HAP-1 (cell line): ENCODE measurements at regions not wholly inside any gene's neighbourhood (a gene's known extent, or its start where the extent isn't known, plus 50 kb on each side); places are given as distances from the start of the nearest gene placed in this dataset.

Experiments
- DNase-seq, 2 experiments: peaks; one replicate each; pipeline ENCODE4 v3.0.0-alpha.2; 2016 to 2020; ENCODE audit warnings: low spot score in 2 of 2
- H3K27me3 ChIP-seq: fragments of 250-450 bp; sonication (Bioruptor Pico); 2 replicates; pipeline ENCODE4 v1.5.1; 2020; ENCODE audit warnings: low read depth, mild to moderate bottlenecking, moderate library complexity
- H3K36me3 ChIP-seq: fragments of 250-450 bp; sonication (Bioruptor Pico); replicated peaks from 2 replicates; pipeline ENCODE4 v1.5.1; 2020; ENCODE audit warnings: mild to moderate bottlenecking
- H3K4me1 ChIP-seq: fragments of 250-450 bp; sonication (Bioruptor Pico); 2 replicates; pipeline ENCODE4 v1.5.1; 2020; ENCODE audit warnings: mild to moderate bottlenecking
- H3K4me3 ChIP-seq: fragments of 250-450 bp; sonication (Bioruptor Pico); 2 replicates; pipeline ENCODE4 v1.5.1; 2020; ENCODE audit warnings: mild to moderate bottlenecking, moderate library complexity
- H3K9me3 ChIP-seq: fragments of 250-450 bp; sonication (Bioruptor Pico); 2 replicates; pipeline ENCODE4 v1.5.1; 2020; ENCODE audit warnings: mild to moderate bottlenecking, moderate library complexity
- in situ Hi-C: fragments of 300-500 bp; cut with MboI; formaldehyde crosslinking; loops from 3 replicates; pipeline ENCODE4 v1.14.3; 2020; ENCODE audit warnings: low sequenced_read_pairs, inconsistent platforms, mixed read lengths

DNA sequence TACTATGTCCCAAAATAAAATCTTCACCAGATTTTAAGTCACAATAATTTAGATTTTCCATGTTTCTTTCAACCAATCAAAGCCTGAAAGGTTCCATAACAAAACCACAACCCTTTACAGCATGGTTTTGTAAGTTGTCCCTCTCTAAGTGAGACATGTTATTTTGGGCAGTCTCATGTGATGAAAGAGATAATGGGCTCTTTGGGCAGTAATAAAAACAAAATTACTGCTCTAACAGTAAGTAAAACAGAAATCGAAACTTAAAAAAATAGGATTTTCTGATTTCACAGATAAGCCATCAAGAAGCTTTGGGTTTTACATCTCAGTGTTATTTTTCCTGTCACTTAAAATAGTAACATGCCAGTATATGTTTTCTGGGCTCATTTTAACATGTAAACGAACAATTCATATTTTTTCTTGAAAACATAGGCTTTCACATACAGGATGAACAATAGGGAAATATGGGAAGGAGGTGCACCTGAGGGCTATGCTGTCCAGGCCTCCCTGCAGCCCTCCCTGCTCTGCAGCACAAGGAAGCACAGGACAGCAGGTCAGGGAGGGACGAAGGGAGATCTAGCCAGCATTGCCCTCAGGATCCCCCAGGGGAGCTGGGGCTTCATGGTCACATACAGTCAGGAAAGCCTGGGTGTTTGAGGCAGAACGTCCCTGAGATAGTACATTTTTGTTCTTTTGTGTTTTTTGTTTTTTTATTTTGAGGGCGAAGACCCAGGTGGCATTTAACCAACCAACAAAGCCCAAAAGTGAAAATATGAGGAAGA, 157.4 kb downstream of the SHOX2 start:
- no peak overlapping the region for H3K4me3 ChIP-seq
- no peaks in the 10 kb centered on the region for H3K36me3 ChIP-seq
- H3K27me3 ChIP-seq: peaks cover 3% of the 10 kb centered on the region; the same call in 1 of the 2 replicates
- H3K9me3 ChIP-seq: no peaks in the 10 kb centered on the region
- H3K4me1 ChIP-seq: no peaks in the 10 kb centered on the region
- in situ Hi-C loops: no loop called here
- DNase-seq: no peak

- no peaks in the 10 kb centered on the region for H3K4me1 ChIP-seq
- in situ Hi-C loops: no loop called here
- no peaks in the 10 kb centered on the region; the same call in none of the 2 replicates for H3K27me3 ChIP-seq
- no peak for DNase-seq
- no peak overlapping the region for H3K4me3 ChIP-seq
- no peaks in the 10 kb centered on the region for H3K36me3 ChIP-seq
- H3K9me3 ChIP-seq: no peaks in the 10 kb centered on the region
Observed at GRCh38 chr3:157939166-157939565, 167.1 kb downstream of the SHOX2 start.

DNA sequence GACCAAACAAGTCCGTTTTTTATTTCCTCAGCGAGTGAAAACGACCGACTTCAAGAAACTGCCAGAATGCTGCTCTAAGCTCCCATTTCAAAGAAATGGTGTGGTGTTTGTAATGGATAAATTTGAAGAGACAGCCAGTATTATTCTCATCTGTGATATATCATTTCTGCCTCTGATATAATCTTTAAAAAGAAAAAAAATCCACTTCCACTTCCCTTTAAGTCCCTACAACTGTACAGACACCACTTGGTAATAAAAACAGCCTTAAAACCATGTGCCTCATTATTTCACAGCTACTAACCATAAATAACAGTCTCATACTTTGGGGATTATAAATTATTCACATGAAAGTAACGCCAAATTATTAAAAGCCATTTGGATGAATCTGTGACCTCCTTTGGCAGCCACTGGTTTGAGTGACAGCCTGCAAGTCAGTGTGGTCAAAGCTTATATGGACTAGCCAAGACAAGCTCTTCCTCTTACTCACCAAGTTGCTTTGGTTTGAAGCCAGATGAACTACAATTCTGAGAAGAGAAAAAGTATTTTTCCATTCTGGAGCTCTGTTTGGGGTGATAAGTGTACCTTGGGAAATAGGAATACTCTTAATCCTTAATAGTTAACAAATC, 168.0 kb downstream of the SHOX2 start:
- Histone ChIP-seq H3K27me3 (no peaks in the 10 kb centered on the region; the same call in none of the 2 replicates), H3K36me3 (no peaks in the 10 kb centered on the region), H3K4me1 (no peaks in the 10 kb centered on the region), H3K4me3 (no peak overlapping the region), H3K9me3 (no peaks in the 10 kb centered on the region)
- DNase-seq: no peak
- in situ Hi-C loops: no loop called here

- H3K4me3 ChIP-seq: no peak overlapping the region
- in situ Hi-C loops: no loop called here
- H3K9me3 ChIP-seq: no peaks in the 10 kb centered on the region
- H3K4me1 ChIP-seq: no peaks in the 10 kb centered on the region
- H3K27me3 ChIP-seq: no peaks in the 10 kb centered on the region; the same call in 1 of the 2 replicates
- no peaks in the 10 kb centered on the region for H3K36me3 ChIP-seq
- DNase-seq: no peak
Observed at GRCh38 chr3:157931517-157931916, 174.7 kb downstream of the SHOX2 start.

- in situ Hi-C loops: no loop called here
- Histone ChIP-seq H3K9me3 (no peaks in the 10 kb centered on the region), H3K4me3 (no peak overlapping the region), H3K27me3 (no peaks in the 10 kb centered on the region; the same call in 1 of the 2 replicates), H3K36me3 (no peaks in the 10 kb centered on the region), H3K4me1 (no peaks in the 10 kb centered on the region)
- no peak for DNase-seq
Observed at GRCh38 chr3:157930000-157930780, 176.0 kb downstream of the SHOX2 start.

GRCh38 chr3:157926822-157927221, 179.4 kb downstream of the SHOX2 start:
- Histone ChIP-seq H3K9me3 (no peaks in the 10 kb centered on the region), H3K4me1 (no peaks in the 10 kb centered on the region), H3K4me3 (no peak overlapping the region), H3K27me3 (peaks cover 4% of the 10 kb centered on the region; the same call in 1 of the 2 replicates), H3K36me3 (no peaks in the 10 kb centered on the region)
- no peak for DNase-seq
- in situ Hi-C loops: no loop called here

DNA sequence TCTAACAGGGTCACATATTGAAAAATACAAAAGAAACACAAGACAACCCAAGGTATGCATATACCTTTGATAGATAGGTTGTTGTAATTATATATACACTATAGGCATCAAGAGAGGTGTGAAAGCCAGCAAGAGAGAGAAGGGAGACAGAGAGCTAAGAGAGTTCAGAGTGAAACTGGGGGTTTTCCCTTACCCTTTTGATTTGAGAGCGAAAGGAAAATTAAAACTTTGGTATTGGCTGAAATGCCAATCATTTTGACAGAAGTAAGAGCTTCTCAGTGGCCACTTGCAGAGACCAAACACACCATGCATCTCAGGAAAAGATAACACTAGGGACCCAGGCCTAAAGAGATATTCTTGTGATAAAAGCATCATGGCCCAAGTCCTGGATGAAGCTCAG, 183.6 kb downstream of the SHOX2 start:
- Histone ChIP-seq H3K4me3 (no peak overlapping the region), H3K4me1 (no peaks in the 10 kb centered on the region), H3K27me3 (peaks cover 26% of the 10 kb centered on the region), H3K36me3 (no peaks in the 10 kb centered on the region), H3K9me3 (no peaks in the 10 kb centered on the region)
- in situ Hi-C loops: no loop called here
- no peak for DNase-seq

DNA sequence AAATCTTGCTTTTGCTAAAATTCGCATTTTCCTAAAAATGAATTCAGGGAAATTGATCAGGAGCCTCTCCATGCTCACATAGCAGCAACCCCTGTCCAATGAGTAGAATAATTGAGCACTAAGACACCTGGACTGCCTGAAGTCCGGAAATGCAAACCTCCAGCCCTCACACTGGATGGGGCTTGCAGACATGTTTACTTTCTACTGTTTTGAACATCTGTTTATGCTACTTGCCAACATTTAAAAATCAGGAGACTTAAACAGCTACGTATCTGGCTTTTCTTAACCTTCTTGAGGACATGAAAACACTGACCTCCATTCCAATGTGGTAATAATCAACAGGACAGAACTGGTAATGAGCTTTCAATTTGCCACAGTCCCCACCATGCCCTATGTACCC, 184.4 kb downstream of the SHOX2 start:
- Histone ChIP-seq H3K36me3 (no peaks in the 10 kb centered on the region), H3K27me3 (peaks cover 26% of the 10 kb centered on the region), H3K4me1 (no peaks in the 10 kb centered on the region), H3K4me3 (no peak overlapping the region), H3K9me3 (no peaks in the 10 kb centered on the region)
- in situ Hi-C loops: no loop called here
- DNase-seq: no peak

- H3K9me3 ChIP-seq: no peaks in the 10 kb centered on the region
- H3K36me3 ChIP-seq: no peaks in the 10 kb centered on the region
- no peak overlapping the region for H3K4me3 ChIP-seq
- no peaks in the 10 kb centered on the region for H3K4me1 ChIP-seq
- in situ Hi-C loops: no loop called here
- H3K27me3 ChIP-seq: peaks cover 26% of the 10 kb centered on the region
- DNase-seq: no peak
Observed at GRCh38 chr3:157920822-157921700, 185.2 kb downstream of the SHOX2 start.

GRCh38 chr3:157919319-157919887, 186.8 kb downstream of the SHOX2 start:
- Histone ChIP-seq H3K4me3 (no peak overlapping the region), H3K4me1 (no peaks in the 10 kb centered on the region), H3K9me3 (no peaks in the 10 kb centered on the region), H3K36me3 (no peaks in the 10 kb centered on the region), H3K27me3 (peaks cover 26% of the 10 kb centered on the region)
- DNase-seq: no peak
- in situ Hi-C loops: no loop called here

- Histone ChIP-seq H3K36me3 (no peaks in the 10 kb centered on the region), H3K27me3 (peaks cover 26% of the 10 kb centered on the region), H3K4me3 (no peak overlapping the region), H3K4me1 (no peaks in the 10 kb centered on the region), H3K9me3 (no peaks in the 10 kb centered on the region)
- DNase-seq: no peak
- in situ Hi-C loops: no loop called here
Observed at GRCh38 chr3:157918402-157918801, 187.8 kb downstream of the SHOX2 start.

GRCh38 chr3:157916672-157917071, 189.5 kb downstream of the SHOX2 start:
- no peak overlapping the region for H3K4me3 ChIP-seq
- no peak for DNase-seq
- H3K27me3 ChIP-seq: peaks cover 20% of the 10 kb centered on the region
- H3K4me1 ChIP-seq: no peaks in the 10 kb centered on the region
- H3K36me3 ChIP-seq: no peaks in the 10 kb centered on the region
- H3K9me3 ChIP-seq: no peaks in the 10 kb centered on the region
- in situ Hi-C loops: no loop called here

DNA sequence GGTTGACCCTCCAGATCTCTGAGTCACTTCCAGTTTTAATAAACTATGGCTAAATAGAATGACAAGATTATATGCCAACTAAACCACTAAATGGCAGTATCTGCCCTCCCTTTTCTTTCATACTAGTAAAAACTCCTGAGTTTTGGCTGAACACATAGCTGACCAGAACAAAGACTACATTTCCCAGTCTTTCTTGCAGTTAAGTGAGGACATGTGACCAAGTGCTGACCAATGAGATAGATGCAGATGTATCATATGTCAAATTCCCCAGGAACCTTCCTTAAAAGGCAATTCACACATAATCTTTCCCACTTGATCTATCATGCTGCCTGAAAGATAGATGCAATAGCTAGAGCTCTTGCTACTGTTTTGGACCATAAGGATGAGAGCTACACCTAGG, 191.3 kb downstream of the SHOX2 start:
- Histone ChIP-seq H3K9me3 (no peaks in the 10 kb centered on the region), H3K27me3 (peaks cover 2% of the 10 kb centered on the region; the same call in 1 of the 2 replicates), H3K36me3 (no peaks in the 10 kb centered on the region), H3K4me3 (no peak overlapping the region), H3K4me1 (no peaks in the 10 kb centered on the region)
- DNase-seq: no peak
- in situ Hi-C loops: no loop called here
